Breast epithelium (tissue), 3 donors: ENCODE measurements at regions not wholly inside any gene's neighbourhood (a gene's known extent, or its start where the extent isn't known, plus 50 kb on each side); places are given as distances from the start of the nearest gene placed in this dataset.

Experiments used
- POLR2A ChIP-seq: fragments of 450-650 bp; IDR thresholded peaks from one replicate; pipeline ENCODE4 v1.6.1; 2016; ENCODE audit warnings: antibody characterized with exemption, mild to moderate bottlenecking, moderate library complexity
- TF ChIP-seq, protein P1 (sequence below), 3 donors: fragments of 450-650 bp; IDR thresholded peaks; one replicate each; pipeline ENCODE4 v1.5.1; 2016 to 2017; ENCODE audit warnings: antibody characterized with exemption in 3 of 3, mild to moderate bottlenecking in 3 of 3, moderate library complexity in 3 of 3

DNA sequence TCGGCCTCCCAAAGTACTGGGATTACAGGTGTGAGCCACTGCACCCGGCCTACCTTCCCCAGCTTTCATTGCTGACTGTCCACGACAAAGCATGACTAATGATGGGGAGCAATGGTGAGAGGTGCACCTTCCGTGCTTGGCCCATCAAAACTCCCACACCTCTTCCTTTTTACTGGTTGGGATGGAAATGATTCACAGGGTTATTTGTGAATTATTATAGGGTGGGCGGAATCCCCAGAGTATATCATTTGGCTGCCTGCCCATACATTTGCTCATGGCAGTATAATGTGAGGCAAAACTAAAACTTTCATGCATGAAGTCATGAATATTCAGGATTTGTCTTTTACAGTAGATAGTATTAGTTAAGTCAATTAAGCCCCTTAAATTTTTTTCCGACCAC lies 334.2 kb upstream of the NETO1 start:
- TF ChIP-seq, protein P1, sequence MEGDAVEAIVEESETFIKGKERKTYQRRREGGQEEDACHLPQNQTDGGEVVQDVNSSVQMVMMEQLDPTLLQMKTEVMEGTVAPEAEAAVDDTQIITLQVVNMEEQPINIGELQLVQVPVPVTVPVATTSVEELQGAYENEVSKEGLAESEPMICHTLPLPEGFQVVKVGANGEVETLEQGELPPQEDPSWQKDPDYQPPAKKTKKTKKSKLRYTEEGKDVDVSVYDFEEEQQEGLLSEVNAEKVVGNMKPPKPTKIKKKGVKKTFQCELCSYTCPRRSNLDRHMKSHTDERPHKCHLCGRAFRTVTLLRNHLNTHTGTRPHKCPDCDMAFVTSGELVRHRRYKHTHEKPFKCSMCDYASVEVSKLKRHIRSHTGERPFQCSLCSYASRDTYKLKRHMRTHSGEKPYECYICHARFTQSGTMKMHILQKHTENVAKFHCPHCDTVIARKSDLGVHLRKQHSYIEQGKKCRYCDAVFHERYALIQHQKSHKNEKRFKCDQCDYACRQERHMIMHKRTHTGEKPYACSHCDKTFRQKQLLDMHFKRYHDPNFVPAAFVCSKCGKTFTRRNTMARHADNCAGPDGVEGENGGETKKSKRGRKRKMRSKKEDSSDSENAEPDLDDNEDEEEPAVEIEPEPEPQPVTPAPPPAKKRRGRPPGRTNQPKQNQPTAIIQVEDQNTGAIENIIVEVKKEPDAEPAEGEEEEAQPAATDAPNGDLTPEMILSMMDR (IDR thresholded peaks at IDR 0.05), result no peak
- TF ChIP-seq POLR2A, result no peak
